K562 (cell line): ENCODE measurements at regions not wholly inside any gene's neighbourhood (a gene's known extent, or its start where the extent isn't known, plus 50 kb on each side); places are given as distances from the start of the nearest gene placed in this dataset.
A peak's percentile ranks its signal among the peaks of the same experiment; 100 is the strongest.

ENCODE experiments used
- ATAC-seq: fragments of 200-7000 bp; cut with Tn5 transposase; 3 replicates; pipeline ENCODE4 v1.9.1; 2020; ENCODE audit warnings: moderate library complexity
- BruUV-seq: library from RNA; stranded (reverse); fragments of 400-500 nt; replicated peaks from 2 replicates; lab custom pipeline; 2021; lab: Mats Ljungman, UMichigan
- CTCF ChIA-PET: fragments of 300-600 bp; formaldehyde crosslinking; extraction: SDS; loops from one replicate; lab custom pipeline; 2021; ENCODE audit warnings: low intra/inter-chr PET ratio; lab: Yijun Ruan, JAX
- POLR2A ChIA-PET: fragments of 300-600, 350-650 bp; sonication (Branson Sonifier 250); formaldehyde crosslinking; extraction: SDS; loops from one replicate; lab custom pipeline; 2021; ENCODE audit warnings: antibody characterized with exemption, inconsistent platforms; lab: Yijun Ruan, JAX
- DNase-seq, 4 experiments: peaks; one replicate each; pipeline versions ENCODE4 v3.0.0 to v3.0.0-alpha.2; 2011 to 2018; ENCODE audit warnings: low spot score in 3 of 4, mixed read lengths in 3 of 4; ENCODE audit errors: extremely low read depth in 1 of 4
- FAIRE-seq: peaks from 2 replicates; lab custom pipeline; 2011; peaks lifted over from hg19 to GRCh38; lab: Jason Lieb, UNC
- H2AFZ ChIP-seq: 2 replicates; pipeline ENCODE4 v1.6.0; 2011; ENCODE audit warnings: low read depth, low read length, control low read depth, inconsistent platforms
- H3K27ac ChIP-seq: fragments of 200-600 bp; 3 replicates; pipeline ENCODE4 v1.8.0; 2011; ENCODE audit warnings: low read depth, mild to moderate bottlenecking, control low read depth, inconsistent platforms, low read length, moderate library complexity, mixed read lengths; ENCODE audit errors: extremely low read depth
- H3K27me3 ChIP-seq, 2 experiments: fragments of 300-600 bp in 1 of 2; 2 replicates in 1 of 2; 3 replicates in 1 of 2; pipeline versions ENCODE4 v1.6.0 to v1.8.0; 2011; ENCODE audit warnings: inconsistent platforms in 2 of 2, low read length in 2 of 2, mild to moderate bottlenecking in 1 of 2, mixed read lengths in 1 of 2, moderate library complexity in 1 of 2; ENCODE audit not compliant: control insufficient read depth in 2 of 2, insufficient read depth in 2 of 2
- H3K36me3 ChIP-seq: fragments of 300-600 bp; 3 replicates; pipeline ENCODE4 v1.8.0; 2011; ENCODE audit warnings: mild to moderate bottlenecking, low read length, inconsistent platforms; ENCODE audit not compliant: control insufficient read depth, insufficient read depth
- H3K4me1 ChIP-seq, 2 experiments: fragments of 200-600 bp in 1 of 2; replicated peaks in 1 of 2; 2 replicates in 1 of 2; 3 replicates in 1 of 2; pipeline versions ENCODE4 v1.5.1 to v1.8.0; 2011; ENCODE audit warnings: inconsistent platforms in 2 of 2, low read length in 2 of 2, mild to moderate bottlenecking in 1 of 2, mixed read lengths in 1 of 2, moderate library complexity in 1 of 2; ENCODE audit not compliant: control insufficient read depth in 2 of 2, insufficient read depth in 2 of 2
- H3K4me2 ChIP-seq: 2 replicates; pipeline ENCODE4 v1.6.1; 2011; ENCODE audit warnings: low read length, control low read depth, inconsistent platforms, mixed read lengths; ENCODE audit not compliant: insufficient read depth
- H3K4me3 ChIP-seq: fragments of 200-600 bp; sonication (generic), shearing (Covaris generic); 2 replicates; pipeline ENCODE4 v1.5.1; 2016; ENCODE audit warnings: control low read depth, inconsistent platforms
- H3K79me2 ChIP-seq: fragments of 200-600 bp; 3 replicates; pipeline ENCODE4 v1.8.0; 2011; ENCODE audit warnings: low read length, inconsistent platforms; ENCODE audit not compliant: control insufficient read depth, insufficient read depth
- H3K9ac ChIP-seq, 2 experiments: 2 replicates each; pipeline versions ENCODE4 v1.6.0 to v1.6.1; 2011; ENCODE audit warnings: low read depth in 2 of 2, low read length in 2 of 2, control low read depth in 1 of 2, inconsistent platforms in 1 of 2, mild to moderate bottlenecking in 1 of 2, mixed read lengths in 1 of 2; ENCODE audit not compliant: insufficient read depth in 1 of 2
- H3K9me1 ChIP-seq: one replicate; pipeline ENCODE4 v1.6.0; 2011; ENCODE audit warnings: inconsistent platforms, mild to moderate bottlenecking, low read length, moderate library complexity; ENCODE audit not compliant: control insufficient read depth, insufficient read depth
- H3K9me3 ChIP-seq: replicated peaks from 2 replicates; pipeline ENCODE4 v1.5.1; 2011; ENCODE audit warnings: low read depth, low read length, inconsistent platforms; ENCODE audit not compliant: control insufficient read depth, insufficient read depth
- H4K20me1 ChIP-seq: replicated peaks from 2 replicates; pipeline ENCODE4 v1.6.1; 2011; ENCODE audit warnings: low read length, inconsistent platforms, mixed read lengths; ENCODE audit not compliant: control insufficient read depth, insufficient read depth
- JUN ChIP-seq, 2 experiments: sonication (generic) in 1 of 2; formaldehyde crosslinking in 1 of 2; IDR thresholded peaks; 2 replicates each; pipeline versions ENCODE4 v1.6.1 to v1.8.0; 2012 to 2022; ENCODE audit warnings: borderline replicate concordance in 2 of 2, mild to moderate bottlenecking in 2 of 2, improper control_type of control experiment in 1 of 2, low read depth in 1 of 2, low read length in 1 of 2, missing genetic modification reagents in 1 of 2
- USF2 ChIP-seq: sonication (generic); formaldehyde crosslinking; IDR thresholded peaks from 2 replicates; pipeline ENCODE4 v1.5.0; 2020; ENCODE audit warnings: missing genetic modification reagents
- WGBS: fragments of 100-300 bp; shearing (Covaris generic); methylation state at CpG from one replicate; pipeline ENCODE4 v1.1.6; 2016; ENCODE audit warnings: low coverage, mixed read lengths; ENCODE audit not compliant: insufficient coverage; ENCODE audit errors: missing lambda C conversion rate; 5-methylcytosine and 5-hydroxymethylcytosine counted together
- in situ Hi-C: fragments of 300-500 bp; cut with MboI; formaldehyde crosslinking; loops from 4 replicates; pipeline ENCODE4 v1.15.0; 2018; ENCODE audit warnings: inconsistent platforms, mixed read lengths
- intact Hi-C: fragments of 100-400 bp; cut with micrococcal nuclease; formaldehyde crosslinking; loops from 2 replicates; pipeline ENCODE4 v1.14.2; 2022
- TF ChIP-seq, protein P1 (sequence below): sonication (generic); formaldehyde crosslinking; IDR thresholded peaks from 2 replicates; pipeline ENCODE4 v1.9.0; 2022; ENCODE audit warnings: mild to moderate bottlenecking, missing genetic modification reagents

- Histone ChIP-seq H3K36me3 (no peaks in the 10 kb centered on the region), H3K9ac (no peak overlapping the region), H4K20me1 (no peaks in the 10 kb centered on the region), H3K27me3 (no peaks in the 10 kb centered on the region), H3K79me2 (no peaks in the 10 kb centered on the region), H3K9me3 (no peaks in the 10 kb centered on the region), H3K27ac (no peak overlapping the region), H3K9me1 (no peaks in the 10 kb centered on the region), H3K4me2 (no peak overlapping the region), H3K4me1 (peaks cover 0 to 5% of the 10 kb centered on the region in 2 experiments; a peak in 2 of 5 replicates), H2AFZ (no peak overlapping the region), H3K4me3 (no peak overlapping the region)
- no TSS peak for BruUV-seq
- peak; percentile 68 for ATAC-seq
- in situ Hi-C loops (no loop called here), intact Hi-C loops (no loop called here)
- ChIA-PET POLR2A (interaction anchor here (0.6 to 1.9 kb wide), 3 partner anchors 11 to 1703 kb away, joined by 3 to 7 read pairs (median 3); no protein-coding TSS in a partner anchor), CTCF (no interaction called here)
- no peak for DNase-seq
- WGBS: 26% methylated on average over 4 of the region's 4 CpGs
- TF ChIP-seq USF2 (peak; percentile 42), JUN (IDR thresholded peaks at IDR 0.05; ENCODE audit: borderline replicate concordance, low read depth, low read length) (no peak), JUN (CRISPR knock-in tag; IDR thresholded peaks at IDR 0.05; ENCODE audit: borderline replicate concordance) (no peak)
- TF ChIP-seq, protein P1, sequence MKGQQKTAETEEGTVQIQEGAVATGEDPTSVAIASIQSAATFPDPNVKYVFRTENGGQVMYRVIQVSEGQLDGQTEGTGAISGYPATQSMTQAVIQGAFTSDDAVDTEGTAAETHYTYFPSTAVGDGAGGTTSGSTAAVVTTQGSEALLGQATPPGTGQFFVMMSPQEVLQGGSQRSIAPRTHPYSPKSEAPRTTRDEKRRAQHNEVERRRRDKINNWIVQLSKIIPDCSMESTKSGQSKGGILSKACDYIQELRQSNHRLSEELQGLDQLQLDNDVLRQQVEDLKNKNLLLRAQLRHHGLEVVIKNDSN (CRISPR knock-in tag): peak; percentile 42; the same call in 1 of the 2 replicates
- FAIRE-seq: no peak
Observed at GRCh38 chr6:14896475-14896874, 349.4 kb upstream of the JARID2 start.
